ENCODE measurements at regions not wholly inside any gene's neighbourhood (a gene's known extent, or its start where the extent isn't known, plus 50 kb on each side); places are given as distances from the start of the nearest gene placed in this dataset.

DNA sequence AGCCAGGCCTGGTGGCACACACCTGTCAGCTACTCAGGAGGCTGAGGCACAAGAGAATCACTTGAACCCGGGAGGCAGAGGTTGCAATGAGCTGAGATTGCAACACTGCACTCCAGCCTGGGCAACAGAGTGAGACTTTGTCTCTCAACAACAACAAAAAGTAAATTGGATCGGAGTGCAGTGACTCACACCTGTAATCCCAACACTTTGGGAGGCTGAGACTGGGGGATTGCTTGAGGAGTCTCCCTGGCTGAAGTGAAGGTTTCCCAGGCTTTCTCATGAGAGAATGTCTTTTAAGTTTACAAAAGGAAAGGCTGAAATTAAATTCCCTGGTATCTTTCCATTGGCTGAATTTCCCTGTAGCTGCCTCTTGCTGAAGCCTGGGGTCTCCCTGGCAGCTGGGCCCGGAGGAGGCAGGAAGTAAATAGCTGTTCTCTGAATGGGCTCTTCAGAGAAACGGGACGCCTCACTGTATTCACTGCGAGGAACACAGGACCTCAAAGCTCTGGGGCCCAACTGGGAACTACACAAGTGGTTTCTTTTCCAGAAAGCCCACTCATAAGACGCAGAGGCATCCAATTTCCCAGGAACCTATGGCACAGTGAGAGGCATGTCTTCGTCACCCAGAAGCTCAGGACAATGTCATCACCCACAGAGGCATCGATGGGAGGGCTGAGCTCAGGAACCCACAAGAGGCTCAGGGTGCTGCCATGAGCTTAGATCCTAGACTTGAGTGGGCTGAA is 77.4 kb upstream of the SMURF2 start:
- no peak for TF ChIP-seq POLR2A (IDR thresholded peaks at IDR 0.05)
- TF ChIP-seq, protein P1, sequence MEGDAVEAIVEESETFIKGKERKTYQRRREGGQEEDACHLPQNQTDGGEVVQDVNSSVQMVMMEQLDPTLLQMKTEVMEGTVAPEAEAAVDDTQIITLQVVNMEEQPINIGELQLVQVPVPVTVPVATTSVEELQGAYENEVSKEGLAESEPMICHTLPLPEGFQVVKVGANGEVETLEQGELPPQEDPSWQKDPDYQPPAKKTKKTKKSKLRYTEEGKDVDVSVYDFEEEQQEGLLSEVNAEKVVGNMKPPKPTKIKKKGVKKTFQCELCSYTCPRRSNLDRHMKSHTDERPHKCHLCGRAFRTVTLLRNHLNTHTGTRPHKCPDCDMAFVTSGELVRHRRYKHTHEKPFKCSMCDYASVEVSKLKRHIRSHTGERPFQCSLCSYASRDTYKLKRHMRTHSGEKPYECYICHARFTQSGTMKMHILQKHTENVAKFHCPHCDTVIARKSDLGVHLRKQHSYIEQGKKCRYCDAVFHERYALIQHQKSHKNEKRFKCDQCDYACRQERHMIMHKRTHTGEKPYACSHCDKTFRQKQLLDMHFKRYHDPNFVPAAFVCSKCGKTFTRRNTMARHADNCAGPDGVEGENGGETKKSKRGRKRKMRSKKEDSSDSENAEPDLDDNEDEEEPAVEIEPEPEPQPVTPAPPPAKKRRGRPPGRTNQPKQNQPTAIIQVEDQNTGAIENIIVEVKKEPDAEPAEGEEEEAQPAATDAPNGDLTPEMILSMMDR (IDR thresholded peaks at IDR 0.05), result no peak

Data from heart left ventricle (tissue), 13 donors.